ENCODE measurements at regions not wholly inside any gene's neighbourhood (a gene's known extent, or its start where the extent isn't known, plus 50 kb on each side); places are given as distances from the start of the nearest gene placed in this dataset.

DNA sequence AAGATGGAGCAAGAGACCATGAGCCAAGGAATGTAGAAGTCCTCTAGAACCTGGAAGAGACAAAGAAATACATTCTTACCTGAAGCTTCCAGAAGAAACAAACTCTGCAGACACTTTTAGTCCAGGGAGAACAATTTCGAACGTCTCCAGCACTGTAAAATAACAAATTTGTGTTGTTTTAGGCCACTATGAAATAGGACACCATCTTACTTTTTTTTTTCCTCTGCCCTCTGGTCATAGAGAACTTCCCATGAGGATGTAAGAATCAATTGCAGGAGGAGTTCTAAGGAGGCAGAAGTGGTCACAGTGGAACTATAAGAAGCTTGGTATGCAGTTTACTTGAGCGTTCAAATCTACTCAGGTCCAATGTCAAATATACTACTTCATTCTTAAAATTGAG, 1295.9 kb downstream of the ZPLD1 start:
- no peaks in the 10 kb centered on the region for H3K36me3 ChIP-seq (ENCODE audit: insufficient read depth, insufficient read length, low read length)
- TF ChIP-seq SUZ12 (IDR thresholded peaks at IDR 0.05; ENCODE audit: extremely low read depth, insufficient read depth, insufficient read length) (no peak), YY1 (IDR thresholded peaks at IDR 0.05; ENCODE audit: insufficient read depth, insufficient read length) (no peak), ZNF274 (IDR thresholded peaks at IDR 0.05; ENCODE audit: low read depth, low read length) (no peak)
- H3K9ac ChIP-seq (ENCODE audit: insufficient read length, low read depth): no peak overlapping the region
- DNase-seq (ENCODE audit: low read depth, low spot score): no peak
- no peaks in the 10 kb centered on the region; the same call in 1 of the 2 replicates for H3K9me3 ChIP-seq (ENCODE audit: insufficient read depth, low read length)
- no peaks in the 10 kb centered on the region for H3K4me1 ChIP-seq (ENCODE audit: insufficient read depth, insufficient read length)
- no peaks in the 10 kb centered on the region for H3K27me3 ChIP-seq (ENCODE audit: insufficient read depth, insufficient read length)
- H3K4me3 ChIP-seq (ENCODE audit: insufficient read length, low read depth): no peak overlapping the region

DNA sequence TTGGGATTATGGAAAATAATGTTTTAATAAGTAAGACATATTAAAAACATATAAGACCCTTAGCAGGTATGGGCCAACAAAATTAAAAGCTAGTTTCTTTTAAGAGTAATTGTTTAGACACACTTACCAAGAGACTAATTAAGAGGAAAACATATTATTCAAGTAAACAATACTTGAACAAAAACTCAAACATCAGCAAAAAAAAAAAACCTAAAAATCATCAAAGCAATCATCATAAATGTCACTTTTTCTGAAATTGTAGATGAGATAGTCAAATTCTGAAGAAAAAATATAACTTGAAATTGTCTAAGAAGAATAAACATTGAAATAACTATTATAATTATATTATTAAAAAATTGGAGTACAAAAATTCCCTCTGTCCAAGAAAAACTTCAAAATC, 1318.2 kb downstream of the ZPLD1 start:
- no peak for DNase-seq (ENCODE audit: low read depth, low spot score)
- no peak for TF ChIP-seq YY1 (IDR thresholded peaks at IDR 0.05; ENCODE audit: insufficient read depth, insufficient read length)
- no peak for TF ChIP-seq SUZ12 (IDR thresholded peaks at IDR 0.05; ENCODE audit: extremely low read depth, insufficient read depth, insufficient read length)
- TF ChIP-seq ZNF274 (IDR thresholded peaks at IDR 0.05; ENCODE audit: low read depth, low read length): no peak
- Histone ChIP-seq H3K4me1 (ENCODE audit: insufficient read depth, insufficient read length) (no peaks in the 10 kb centered on the region), H3K27me3 (ENCODE audit: insufficient read depth, insufficient read length) (no peaks in the 10 kb centered on the region), H3K9me3 (ENCODE audit: insufficient read depth, low read length) (no peaks in the 10 kb centered on the region), H3K9ac (ENCODE audit: insufficient read length, low read depth) (no peak overlapping the region), H3K4me3 (ENCODE audit: insufficient read length, low read depth) (no peak overlapping the region), H3K36me3 (ENCODE audit: insufficient read depth, insufficient read length, low read length) (no peaks in the 10 kb centered on the region)

DNA sequence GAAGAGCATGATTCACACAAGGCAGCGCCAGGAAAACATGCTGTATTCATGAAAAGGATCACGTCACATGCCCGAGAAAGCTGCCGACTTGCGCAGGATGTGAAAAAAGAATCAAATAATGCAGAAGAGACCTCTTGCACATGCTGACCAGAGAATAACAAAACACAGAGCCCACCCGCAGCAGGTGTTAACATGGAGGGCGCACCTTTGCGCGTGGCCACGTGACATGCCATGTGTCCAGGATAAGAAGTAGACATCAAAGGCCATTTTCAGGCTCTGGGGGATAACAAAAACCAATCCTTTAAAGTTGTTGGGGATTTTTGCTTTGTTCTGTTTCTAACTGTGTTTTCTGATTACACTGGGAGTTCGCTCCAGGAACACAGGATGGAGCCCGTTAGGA, 1332.8 kb downstream of the ZPLD1 start:
- Histone ChIP-seq H3K4me3 (ENCODE audit: insufficient read length, low read depth) (no peak overlapping the region), H3K9ac (ENCODE audit: insufficient read length, low read depth) (no peak overlapping the region), H3K36me3 (ENCODE audit: insufficient read depth, insufficient read length, low read length) (no peaks in the 10 kb centered on the region), H3K27me3 (ENCODE audit: insufficient read depth, insufficient read length) (no peaks in the 10 kb centered on the region), H3K9me3 (ENCODE audit: insufficient read depth, low read length) (no peaks in the 10 kb centered on the region), H3K4me1 (ENCODE audit: insufficient read depth, insufficient read length) (no peaks in the 10 kb centered on the region)
- DNase-seq (ENCODE audit: low read depth, low spot score): no peak
- TF ChIP-seq YY1 (IDR thresholded peaks at IDR 0.05; ENCODE audit: insufficient read depth, insufficient read length) (no peak), ZNF274 (IDR thresholded peaks at IDR 0.05; ENCODE audit: low read depth, low read length) (no peak), SUZ12 (IDR thresholded peaks at IDR 0.05; ENCODE audit: extremely low read depth, insufficient read depth, insufficient read length) (no peak)

DNA sequence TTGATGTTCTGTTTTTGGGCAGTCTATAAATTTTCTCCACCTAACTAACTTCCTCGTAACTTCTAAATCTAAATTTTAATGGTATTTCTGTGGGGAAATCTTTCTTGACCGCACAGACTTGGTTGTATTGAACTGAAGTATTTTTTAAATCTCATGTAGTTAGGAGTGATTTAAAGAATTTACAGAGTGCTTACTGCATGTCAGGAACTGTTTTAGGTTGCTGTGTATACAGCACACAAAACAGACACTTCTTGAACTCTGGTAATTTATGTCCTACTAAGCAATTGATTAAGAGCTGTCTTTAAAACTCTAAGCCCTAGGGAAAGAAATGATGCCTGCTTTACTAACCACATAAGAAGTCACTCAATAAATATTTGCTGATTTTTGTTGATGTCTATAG, 1350.2 kb downstream of the ZPLD1 start:
- Histone ChIP-seq H3K4me1 (ENCODE audit: insufficient read depth, insufficient read length) (no peaks in the 10 kb centered on the region), H3K36me3 (ENCODE audit: insufficient read depth, insufficient read length, low read length) (no peaks in the 10 kb centered on the region), H3K9ac (ENCODE audit: insufficient read length, low read depth) (no peak overlapping the region), H3K4me3 (ENCODE audit: insufficient read length, low read depth) (no peak overlapping the region), H3K27me3 (ENCODE audit: insufficient read depth, insufficient read length) (no peaks in the 10 kb centered on the region), H3K9me3 (ENCODE audit: insufficient read depth, low read length) (no peaks in the 10 kb centered on the region)
- DNase-seq (ENCODE audit: low read depth, low spot score): no peak
- no peak for TF ChIP-seq YY1 (IDR thresholded peaks at IDR 0.05; ENCODE audit: insufficient read depth, insufficient read length)
- TF ChIP-seq ZNF274 (IDR thresholded peaks at IDR 0.05; ENCODE audit: low read depth, low read length): no peak
- no peak for TF ChIP-seq SUZ12 (IDR thresholded peaks at IDR 0.05; ENCODE audit: extremely low read depth, insufficient read depth, insufficient read length)

DNA sequence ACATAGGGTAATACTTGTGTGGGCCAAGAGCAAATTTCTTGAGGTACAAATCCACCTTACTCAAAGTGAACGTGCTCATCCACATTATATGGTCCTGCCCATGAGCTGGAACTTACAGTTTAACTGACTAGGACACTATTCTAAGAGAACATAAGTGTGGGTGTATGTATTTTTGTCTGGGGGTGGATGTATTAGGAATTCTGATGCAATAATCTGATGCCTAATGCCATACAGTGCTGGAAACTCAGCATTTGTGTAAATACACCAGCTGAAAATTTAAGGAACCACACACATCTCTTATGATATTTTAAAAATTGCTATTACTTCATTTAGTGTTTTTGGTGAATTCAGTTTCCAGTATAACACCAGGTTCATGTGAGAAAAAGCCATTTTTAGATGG, 1350.7 kb downstream of the ZPLD1 start:
- DNase-seq (ENCODE audit: low read depth, low spot score): no peak
- TF ChIP-seq YY1 (IDR thresholded peaks at IDR 0.05; ENCODE audit: insufficient read depth, insufficient read length) (no peak), SUZ12 (IDR thresholded peaks at IDR 0.05; ENCODE audit: extremely low read depth, insufficient read depth, insufficient read length) (no peak), ZNF274 (IDR thresholded peaks at IDR 0.05; ENCODE audit: low read depth, low read length) (no peak)
- H3K9me3 ChIP-seq (ENCODE audit: insufficient read depth, low read length): no peaks in the 10 kb centered on the region
- no peaks in the 10 kb centered on the region for H3K36me3 ChIP-seq (ENCODE audit: insufficient read depth, insufficient read length, low read length)
- H3K27me3 ChIP-seq (ENCODE audit: insufficient read depth, insufficient read length): no peaks in the 10 kb centered on the region
- H3K9ac ChIP-seq (ENCODE audit: insufficient read length, low read depth): no peak overlapping the region
- H3K4me1 ChIP-seq (ENCODE audit: insufficient read depth, insufficient read length): no peaks in the 10 kb centered on the region
- H3K4me3 ChIP-seq (ENCODE audit: insufficient read length, low read depth): no peak overlapping the region

DNA sequence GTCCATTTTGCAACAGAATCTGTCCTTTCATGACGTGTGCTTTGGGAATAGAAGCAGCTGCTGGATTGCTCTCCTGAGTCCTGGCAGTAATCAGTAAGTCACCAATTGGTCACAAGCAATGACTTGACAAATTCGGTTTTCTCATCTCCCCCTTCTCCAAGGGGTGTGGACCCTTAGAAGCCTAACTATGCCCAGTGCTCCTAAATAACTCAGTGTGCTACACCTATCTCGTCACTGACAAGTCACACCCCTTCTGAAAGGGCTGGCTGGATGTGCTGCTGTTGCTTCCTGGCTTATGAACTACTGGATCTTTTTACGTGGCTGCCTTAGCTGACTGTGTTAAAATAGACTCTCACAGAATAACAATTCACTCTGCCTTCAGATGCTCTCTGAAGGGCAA, 1351.5 kb downstream of the ZPLD1 start:
- no peaks in the 10 kb centered on the region for H3K4me1 ChIP-seq (ENCODE audit: insufficient read depth, insufficient read length)
- no peaks in the 10 kb centered on the region for H3K27me3 ChIP-seq (ENCODE audit: insufficient read depth, insufficient read length)
- H3K9me3 ChIP-seq (ENCODE audit: insufficient read depth, low read length): no peaks in the 10 kb centered on the region
- H3K36me3 ChIP-seq (ENCODE audit: insufficient read depth, insufficient read length, low read length): no peaks in the 10 kb centered on the region
- DNase-seq (ENCODE audit: low read depth, low spot score): no peak
- no peak overlapping the region for H3K9ac ChIP-seq (ENCODE audit: insufficient read length, low read depth)
- no peak overlapping the region for H3K4me3 ChIP-seq (ENCODE audit: insufficient read length, low read depth)
- TF ChIP-seq YY1 (IDR thresholded peaks at IDR 0.05; ENCODE audit: insufficient read depth, insufficient read length): no peak

DNA sequence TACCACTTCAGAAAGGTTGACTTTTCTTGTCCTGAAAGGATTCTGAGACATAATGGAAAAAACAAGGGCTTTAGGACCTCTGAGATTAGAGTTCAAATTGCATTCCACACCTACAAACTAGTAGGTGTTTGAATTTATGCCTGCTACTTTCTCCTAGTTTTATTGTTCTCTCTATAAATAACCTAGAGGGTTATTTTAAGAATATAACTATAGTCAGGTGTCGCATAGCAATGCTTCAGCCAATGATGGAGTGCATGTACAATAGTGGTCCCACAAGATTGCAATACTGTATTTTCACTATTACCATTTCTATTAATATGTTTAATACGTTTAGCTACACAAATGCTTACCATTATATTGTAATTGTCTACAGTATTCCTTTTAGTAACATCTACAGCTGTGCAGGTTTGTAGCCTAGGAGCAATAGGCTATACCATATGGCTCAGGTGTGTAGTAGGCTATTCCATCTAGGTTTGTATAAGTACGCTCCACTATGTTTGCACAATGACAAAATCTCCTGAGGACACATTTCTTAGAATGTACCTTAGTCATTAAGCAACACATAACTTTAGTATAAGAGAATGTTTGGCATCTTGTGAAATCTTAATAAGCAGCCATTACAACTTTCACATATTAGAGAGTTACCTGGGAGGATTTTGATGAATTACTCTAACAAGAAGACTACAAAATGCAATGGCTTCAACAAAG, 1352.5 kb downstream of the ZPLD1 start:
- no peak overlapping the region for H3K4me3 ChIP-seq (ENCODE audit: insufficient read length, low read depth)
- no peak for DNase-seq (ENCODE audit: low read depth, low spot score)
- H3K9ac ChIP-seq (ENCODE audit: insufficient read length, low read depth): no peak overlapping the region
- H3K36me3 ChIP-seq (ENCODE audit: insufficient read depth, insufficient read length, low read length): no peaks in the 10 kb centered on the region
- no peaks in the 10 kb centered on the region for H3K9me3 ChIP-seq (ENCODE audit: insufficient read depth, low read length)
- TF ChIP-seq SUZ12 (IDR thresholded peaks at IDR 0.05; ENCODE audit: extremely low read depth, insufficient read depth, insufficient read length) (no peak), ZNF274 (IDR thresholded peaks at IDR 0.05; ENCODE audit: low read depth, low read length) (no peak), YY1 (IDR thresholded peaks at IDR 0.05; ENCODE audit: insufficient read depth, insufficient read length) (no peak)
- H3K27me3 ChIP-seq (ENCODE audit: insufficient read depth, insufficient read length): no peaks in the 10 kb centered on the region
- no peaks in the 10 kb centered on the region for H3K4me1 ChIP-seq (ENCODE audit: insufficient read depth, insufficient read length)
